ENCODE measurements at regions not wholly inside any gene's neighbourhood (a gene's known extent, or its start where the extent isn't known, plus 50 kb on each side); places are given as distances from the start of the nearest gene placed in this dataset.

DNA sequence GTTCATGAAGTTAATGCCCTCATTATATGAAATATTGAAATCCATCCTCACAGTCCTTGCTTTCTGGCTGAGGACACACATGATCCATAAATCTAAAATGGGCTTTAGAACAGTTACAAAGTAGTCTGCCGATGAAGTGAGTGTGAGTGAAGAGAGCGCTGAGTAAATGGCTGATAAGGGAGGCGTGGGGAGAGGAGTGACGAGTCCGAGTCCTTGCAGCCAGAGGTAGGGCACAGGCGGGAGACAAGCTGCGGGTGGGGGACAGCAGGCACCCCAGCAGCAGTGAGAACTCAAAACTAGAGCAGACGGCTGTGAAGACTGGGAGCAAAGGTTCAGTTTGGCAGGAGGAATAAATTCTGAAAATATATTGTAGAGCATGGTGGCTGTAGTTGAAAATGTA lies 140.1 kb upstream of the ATP2B1 start:
- TF ChIP-seq, protein P1, sequence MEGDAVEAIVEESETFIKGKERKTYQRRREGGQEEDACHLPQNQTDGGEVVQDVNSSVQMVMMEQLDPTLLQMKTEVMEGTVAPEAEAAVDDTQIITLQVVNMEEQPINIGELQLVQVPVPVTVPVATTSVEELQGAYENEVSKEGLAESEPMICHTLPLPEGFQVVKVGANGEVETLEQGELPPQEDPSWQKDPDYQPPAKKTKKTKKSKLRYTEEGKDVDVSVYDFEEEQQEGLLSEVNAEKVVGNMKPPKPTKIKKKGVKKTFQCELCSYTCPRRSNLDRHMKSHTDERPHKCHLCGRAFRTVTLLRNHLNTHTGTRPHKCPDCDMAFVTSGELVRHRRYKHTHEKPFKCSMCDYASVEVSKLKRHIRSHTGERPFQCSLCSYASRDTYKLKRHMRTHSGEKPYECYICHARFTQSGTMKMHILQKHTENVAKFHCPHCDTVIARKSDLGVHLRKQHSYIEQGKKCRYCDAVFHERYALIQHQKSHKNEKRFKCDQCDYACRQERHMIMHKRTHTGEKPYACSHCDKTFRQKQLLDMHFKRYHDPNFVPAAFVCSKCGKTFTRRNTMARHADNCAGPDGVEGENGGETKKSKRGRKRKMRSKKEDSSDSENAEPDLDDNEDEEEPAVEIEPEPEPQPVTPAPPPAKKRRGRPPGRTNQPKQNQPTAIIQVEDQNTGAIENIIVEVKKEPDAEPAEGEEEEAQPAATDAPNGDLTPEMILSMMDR (IDR thresholded peaks at IDR 0.05; ENCODE audit: control insufficient read depth, extremely low read depth, insufficient read depth) = no peak
- no peak for DNase-seq (ENCODE audit: low read depth)
- no peak overlapping the region for H3K4me3 ChIP-seq (ENCODE audit: low read depth, low read length)

DNA sequence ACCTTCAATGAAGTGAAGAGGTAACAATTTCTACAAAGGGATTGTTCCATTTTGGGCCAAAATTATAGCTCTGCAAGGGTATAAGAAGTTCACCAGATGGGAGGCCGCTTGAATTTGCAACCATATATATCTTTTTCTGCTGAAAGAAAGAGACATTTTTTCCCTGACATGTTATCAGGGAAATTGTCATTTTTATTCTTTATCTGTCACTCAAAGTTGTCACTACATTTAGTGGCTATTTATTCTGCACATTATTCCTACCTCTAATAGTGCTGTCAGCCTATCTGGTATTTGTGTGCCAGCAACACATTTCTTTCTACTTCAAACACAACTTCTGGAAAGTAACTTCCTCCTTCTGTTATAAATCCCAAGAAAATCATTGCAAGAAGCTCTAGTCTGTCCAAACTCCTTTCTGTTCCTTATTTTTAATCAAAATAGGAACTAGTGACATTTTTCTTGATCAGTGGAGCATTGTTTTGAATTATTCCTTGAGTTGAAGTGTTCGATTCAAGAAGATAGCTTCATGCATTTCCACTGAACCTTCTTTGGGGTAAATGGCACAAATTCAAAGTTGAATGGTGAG lies 137.9 kb upstream of the ATP2B1 start:
- no peak overlapping the region for H3K4me3 ChIP-seq (ENCODE audit: low read depth, low read length)
- TF ChIP-seq, protein P1 (IDR thresholded peaks at IDR 0.05; ENCODE audit: control insufficient read depth, extremely low read depth, insufficient read depth) = no peak
- DNase-seq (ENCODE audit: low read depth) = no peak

DNA sequence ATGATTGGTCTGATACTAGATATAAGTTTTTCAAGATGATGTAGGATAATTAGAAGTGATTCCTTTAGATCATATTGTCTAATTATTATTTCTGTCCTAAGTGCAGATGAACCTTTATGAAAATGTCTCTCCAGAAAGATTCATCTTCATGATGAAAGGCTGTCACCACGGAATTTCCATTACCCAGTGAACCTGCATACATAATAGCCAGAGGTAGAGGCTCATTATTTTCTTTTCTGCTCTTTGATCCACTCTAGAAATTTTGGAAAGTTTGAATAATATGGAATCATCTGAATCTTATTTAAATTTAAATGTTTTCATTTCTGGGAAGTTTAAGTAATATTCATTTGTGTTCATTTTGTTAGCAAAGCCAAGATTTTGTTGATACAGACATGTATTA lies 137.1 kb upstream of the ATP2B1 start:
- no peak for DNase-seq (ENCODE audit: low read depth)
- TF ChIP-seq, protein P1 (IDR thresholded peaks at IDR 0.05; ENCODE audit: control insufficient read depth, extremely low read depth, insufficient read depth) = no peak
- H3K4me3 ChIP-seq (ENCODE audit: low read depth, low read length) = no peak overlapping the region

DNA sequence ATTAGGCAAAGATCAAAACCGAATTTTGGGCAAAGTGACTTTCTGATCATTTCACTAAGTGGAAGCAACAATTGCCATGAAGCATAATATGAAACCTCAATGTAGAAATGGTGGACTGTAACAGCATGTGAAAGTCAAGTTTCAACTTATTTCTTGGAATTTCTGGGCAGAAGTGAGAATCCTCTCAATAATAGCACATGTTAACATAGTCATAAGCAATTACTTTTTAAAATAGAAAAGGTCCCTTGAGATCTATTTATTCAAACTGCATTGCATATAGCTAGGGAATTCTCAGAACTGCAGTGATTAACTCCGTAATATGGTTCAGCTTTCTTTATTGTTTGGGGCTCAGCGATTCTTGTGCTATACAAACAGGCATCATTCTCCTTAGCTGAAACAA lies 136.7 kb upstream of the ATP2B1 start:
- no peak overlapping the region for H3K4me3 ChIP-seq (ENCODE audit: low read depth, low read length)
- DNase-seq (ENCODE audit: low read depth) = no peak
- TF ChIP-seq, protein P1 (IDR thresholded peaks at IDR 0.05; ENCODE audit: control insufficient read depth, extremely low read depth, insufficient read depth) = no peak

DNA sequence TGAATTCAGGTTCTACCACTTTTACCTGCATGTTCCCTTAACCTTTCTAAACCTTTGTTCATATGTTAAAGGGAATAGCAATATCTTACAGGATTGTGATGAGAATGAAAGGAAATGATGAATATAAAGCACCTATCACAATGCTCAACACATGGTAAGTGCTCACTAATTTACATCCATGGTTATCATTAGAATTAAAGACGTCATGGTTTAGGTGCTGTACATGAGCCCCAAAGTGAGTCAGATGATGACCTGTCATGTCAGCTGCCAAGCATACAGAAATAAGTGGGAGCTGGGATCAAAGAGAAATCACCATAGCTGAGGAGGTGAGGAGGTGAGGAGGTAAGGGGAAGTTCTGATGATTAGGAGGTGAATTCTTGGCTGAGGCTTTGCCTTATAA lies 135.9 kb upstream of the ATP2B1 start:
- DNase-seq (ENCODE audit: low read depth) = no peak
- TF ChIP-seq, protein P1 (IDR thresholded peaks at IDR 0.05; ENCODE audit: control insufficient read depth, extremely low read depth, insufficient read depth) = 0 out of 2 replicates have a peak, but pooled peaks have one; percentile 1
- no peak overlapping the region for H3K4me3 ChIP-seq (ENCODE audit: low read depth, low read length)

DNA sequence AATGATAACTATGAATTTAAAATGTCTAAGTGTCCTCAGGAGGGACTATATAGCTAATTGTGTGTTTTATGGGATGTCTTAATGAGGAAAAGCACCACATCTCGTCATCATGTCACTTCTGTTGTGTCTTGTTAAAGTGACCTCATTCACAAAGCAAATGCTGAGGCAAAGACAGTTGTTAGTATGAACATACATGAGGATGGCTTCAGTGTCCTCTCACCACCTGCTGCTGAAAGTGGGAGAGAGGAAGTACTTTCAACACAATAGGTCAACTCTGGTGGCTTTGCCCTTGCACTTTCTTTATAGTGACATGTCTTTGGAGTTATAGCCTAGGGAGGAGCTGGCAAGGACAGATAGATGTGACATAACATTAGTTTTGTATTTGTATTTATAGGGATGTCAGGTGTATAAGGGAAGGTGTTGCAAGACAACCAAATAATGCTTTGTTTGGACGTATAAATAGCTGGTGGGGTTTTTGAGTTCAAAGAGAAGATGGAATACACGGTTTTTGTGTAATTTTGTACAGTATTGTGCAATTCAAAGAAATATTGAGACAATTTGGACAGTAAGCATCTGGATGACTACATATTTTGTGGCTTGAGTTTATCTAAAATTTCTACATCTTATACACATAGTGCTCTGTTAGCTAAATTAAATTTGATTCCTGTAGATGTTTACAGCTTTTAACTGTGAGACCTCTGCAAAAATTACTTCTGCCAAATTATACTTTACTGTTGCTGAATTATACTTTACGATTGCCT lies 131.7 kb upstream of the ATP2B1 start:
- TF ChIP-seq, protein P1 (IDR thresholded peaks at IDR 0.05; ENCODE audit: control insufficient read depth, extremely low read depth, insufficient read depth) = no peak
- no peak overlapping the region for H3K4me3 ChIP-seq (ENCODE audit: low read depth, low read length)
- DNase-seq (ENCODE audit: low read depth) = no peak

Measured in LNCaP clone FGC (cell line).